ENCODE measurements at regions not wholly inside any gene's neighbourhood (a gene's known extent, or its start where the extent isn't known, plus 50 kb on each side); places are given as distances from the start of the nearest gene placed in this dataset.

- TF ChIP-seq EZH2phosphoT487 (IDR thresholded peaks at IDR 0.05; ENCODE audit: borderline replicate concordance, low read length) (no peak), EZH2 (IDR thresholded peaks at IDR 0.05; ENCODE audit: low read length, unreplicated experiment) (no peak)
- TF ChIP-seq, protein P1, sequence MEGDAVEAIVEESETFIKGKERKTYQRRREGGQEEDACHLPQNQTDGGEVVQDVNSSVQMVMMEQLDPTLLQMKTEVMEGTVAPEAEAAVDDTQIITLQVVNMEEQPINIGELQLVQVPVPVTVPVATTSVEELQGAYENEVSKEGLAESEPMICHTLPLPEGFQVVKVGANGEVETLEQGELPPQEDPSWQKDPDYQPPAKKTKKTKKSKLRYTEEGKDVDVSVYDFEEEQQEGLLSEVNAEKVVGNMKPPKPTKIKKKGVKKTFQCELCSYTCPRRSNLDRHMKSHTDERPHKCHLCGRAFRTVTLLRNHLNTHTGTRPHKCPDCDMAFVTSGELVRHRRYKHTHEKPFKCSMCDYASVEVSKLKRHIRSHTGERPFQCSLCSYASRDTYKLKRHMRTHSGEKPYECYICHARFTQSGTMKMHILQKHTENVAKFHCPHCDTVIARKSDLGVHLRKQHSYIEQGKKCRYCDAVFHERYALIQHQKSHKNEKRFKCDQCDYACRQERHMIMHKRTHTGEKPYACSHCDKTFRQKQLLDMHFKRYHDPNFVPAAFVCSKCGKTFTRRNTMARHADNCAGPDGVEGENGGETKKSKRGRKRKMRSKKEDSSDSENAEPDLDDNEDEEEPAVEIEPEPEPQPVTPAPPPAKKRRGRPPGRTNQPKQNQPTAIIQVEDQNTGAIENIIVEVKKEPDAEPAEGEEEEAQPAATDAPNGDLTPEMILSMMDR (conservative IDR thresholded peaks at IDR 0.05; ENCODE audit: low read depth, low read length) = no peak
- POLR2A ChIA-PET (ENCODE audit: unreplicated experiment) = no interaction called here
- Histone ChIP-seq H3K9me2 (replicated peaks; ENCODE audit: low read length) (no peaks in the 10 kb centered on the region), H3K27me3 (ENCODE audit: low read length) (peaks cover 62% of the 10 kb centered on the region), H3K36me3 (ENCODE audit: low read depth, low read length) (no peaks in the 10 kb centered on the region), H3K4me3 (ENCODE audit: low read length) (no peak overlapping the region), H2AFZ (ENCODE audit: low read length) (no peak overlapping the region), H3K9me3 (ENCODE audit: low read length) (no peaks in the 10 kb centered on the region), H3K9ac (ENCODE audit: low read length) (no peak overlapping the region), H3K4me2 (ENCODE audit: low read length) (no peak overlapping the region), H3K27ac (ENCODE audit: low read length) (no peak overlapping the region), H3F3A (ENCODE audit: low read length, unreplicated experiment) (no peaks in the 10 kb centered on the region), H3K4me1 (ENCODE audit: insufficient read depth, low read length) (no peaks in the 10 kb centered on the region), H3K79me2 (ENCODE audit: low read length) (no peaks in the 10 kb centered on the region), H4K20me1 (ENCODE audit: low read length) (no peaks in the 10 kb centered on the region)
- ATAC-seq (no peak), DNase-seq (no peak)
- BruUV-seq (replicated peaks) = no TSS peak
- intact Hi-C loops (cut with micrococcal nuclease) = no loop called here
- CTCF ChIA-PET = no interaction called here
These were observed 66.9 kb downstream of the NHLRC3 start for GRCh38 chr13:39105110-39105509.

GRCh38 chr13:39106216-39107005, 68.2 kb downstream of the NHLRC3 start:
- Histone ChIP-seq H2AFZ (ENCODE audit: low read length) (no peak overlapping the region), H3K36me3 (ENCODE audit: low read depth, low read length) (no peaks in the 10 kb centered on the region), H3F3A (ENCODE audit: low read length, unreplicated experiment) (no peaks in the 10 kb centered on the region), H3K9me2 (replicated peaks; ENCODE audit: low read length) (no peaks in the 10 kb centered on the region), H4K20me1 (ENCODE audit: low read length) (no peaks in the 10 kb centered on the region), H3K9ac (ENCODE audit: low read length) (no peak overlapping the region), H3K9me3 (ENCODE audit: low read length) (no peaks in the 10 kb centered on the region), H3K27me3 (ENCODE audit: low read length) (peaks cover 69% of the 10 kb centered on the region), H3K79me2 (ENCODE audit: low read length) (no peaks in the 10 kb centered on the region), H3K27ac (ENCODE audit: low read length) (no peak overlapping the region), H3K4me2 (ENCODE audit: low read length) (no peak overlapping the region), H3K4me1 (ENCODE audit: insufficient read depth, low read length) (no peaks in the 10 kb centered on the region), H3K4me3 (ENCODE audit: low read length) (no peak overlapping the region)
- BruUV-seq (replicated peaks) = no TSS peak
- CTCF ChIA-PET = no interaction called here
- no peak for DNase-seq
- no peak for TF ChIP-seq EZH2phosphoT487 (IDR thresholded peaks at IDR 0.05; ENCODE audit: borderline replicate concordance, low read length)
- TF ChIP-seq EZH2 (IDR thresholded peaks at IDR 0.05; ENCODE audit: low read length, unreplicated experiment) = no peak
- TF ChIP-seq, protein P1 (conservative IDR thresholded peaks at IDR 0.05; ENCODE audit: low read depth, low read length) = no peak
- intact Hi-C loops (cut with micrococcal nuclease) = no loop called here
- POLR2A ChIA-PET (ENCODE audit: unreplicated experiment) = no interaction called here
- no peak for ATAC-seq

DNA sequence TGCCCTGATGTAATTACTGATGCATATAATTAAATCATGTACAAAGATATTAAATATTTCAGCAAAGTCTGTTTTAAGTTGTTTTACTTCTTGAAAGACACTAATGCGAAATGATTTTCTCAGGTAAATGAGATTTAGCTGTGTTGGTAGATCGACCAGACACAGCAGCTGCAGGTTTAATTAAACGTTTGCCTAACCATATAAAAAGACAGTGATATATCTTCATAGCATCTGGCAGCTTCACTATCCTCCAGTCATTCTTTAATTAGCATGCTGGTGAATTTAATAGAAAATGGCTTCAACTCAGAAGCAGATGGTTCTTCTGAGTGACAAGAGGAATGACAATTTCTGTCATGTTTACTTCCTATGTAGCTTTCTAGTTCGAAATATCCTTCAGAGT, 69.3 kb downstream of the NHLRC3 start:
- H3K4me1 ChIP-seq (ENCODE audit: insufficient read depth, low read length) = no peaks in the 10 kb centered on the region
- H2AFZ ChIP-seq (ENCODE audit: low read length) = no peak overlapping the region
- H3F3A ChIP-seq (ENCODE audit: low read length, unreplicated experiment) = no peaks in the 10 kb centered on the region
- no TSS peak for BruUV-seq (replicated peaks)
- peaks cover 70% of the 10 kb centered on the region for H3K27me3 ChIP-seq (ENCODE audit: low read length)
- ChIA-PET CTCF (no interaction called here), POLR2A (ENCODE audit: unreplicated experiment) (no interaction called here)
- TF ChIP-seq EZH2phosphoT487 (IDR thresholded peaks at IDR 0.05; ENCODE audit: borderline replicate concordance, low read length) (no peak), EZH2 (IDR thresholded peaks at IDR 0.05; ENCODE audit: low read length, unreplicated experiment) (no peak)
- TF ChIP-seq, protein P1 (conservative IDR thresholded peaks at IDR 0.05; ENCODE audit: low read depth, low read length) = no peak
- H3K79me2 ChIP-seq (ENCODE audit: low read length) = no peaks in the 10 kb centered on the region
- H3K9me2 ChIP-seq (replicated peaks; ENCODE audit: low read length) = no peaks in the 10 kb centered on the region
- no peak overlapping the region for H3K27ac ChIP-seq (ENCODE audit: low read length)
- no peak overlapping the region for H3K9ac ChIP-seq (ENCODE audit: low read length)
- H4K20me1 ChIP-seq (ENCODE audit: low read length) = no peaks in the 10 kb centered on the region
- no peaks in the 10 kb centered on the region for H3K36me3 ChIP-seq (ENCODE audit: low read depth, low read length)
- intact Hi-C loops (cut with micrococcal nuclease) = no loop called here
- DNase-seq = no peak
- no peaks in the 10 kb centered on the region for H3K9me3 ChIP-seq (ENCODE audit: low read length)
- ATAC-seq = no peak
- no peak overlapping the region for H3K4me2 ChIP-seq (ENCODE audit: low read length)
- no peak overlapping the region for H3K4me3 ChIP-seq (ENCODE audit: low read length)
